Peyer's patch (tissue), 4 donors: ENCODE measurements at regions not wholly inside any gene's neighbourhood (a gene's known extent, or its start where the extent isn't known, plus 50 kb on each side); places are given as distances from the start of the nearest gene placed in this dataset.

Source experiments
- CTCF ChIP-seq, 6 experiments: fragments of 450-650 bp in 4 of 6; fragments of 200-600 bp in 2 of 6; sonication (generic) in 1 of 6; IDR thresholded peaks; one replicate each; pipeline ENCODE4 v1.5.1; 2017 to 2019; ENCODE audit warnings: antibody characterized with exemption in 6 of 6, mild to moderate bottlenecking in 3 of 6, moderate library complexity in 1 of 6
- POLR2A ChIP-seq, 2 donors: fragments of 450-650 bp; IDR thresholded peaks; one replicate each; pipeline ENCODE4 v1.5.1; 2017; ENCODE audit warnings: antibody characterized with exemption in 2 of 2, mild to moderate bottlenecking in 2 of 2, moderate library complexity in 2 of 2

DNA sequence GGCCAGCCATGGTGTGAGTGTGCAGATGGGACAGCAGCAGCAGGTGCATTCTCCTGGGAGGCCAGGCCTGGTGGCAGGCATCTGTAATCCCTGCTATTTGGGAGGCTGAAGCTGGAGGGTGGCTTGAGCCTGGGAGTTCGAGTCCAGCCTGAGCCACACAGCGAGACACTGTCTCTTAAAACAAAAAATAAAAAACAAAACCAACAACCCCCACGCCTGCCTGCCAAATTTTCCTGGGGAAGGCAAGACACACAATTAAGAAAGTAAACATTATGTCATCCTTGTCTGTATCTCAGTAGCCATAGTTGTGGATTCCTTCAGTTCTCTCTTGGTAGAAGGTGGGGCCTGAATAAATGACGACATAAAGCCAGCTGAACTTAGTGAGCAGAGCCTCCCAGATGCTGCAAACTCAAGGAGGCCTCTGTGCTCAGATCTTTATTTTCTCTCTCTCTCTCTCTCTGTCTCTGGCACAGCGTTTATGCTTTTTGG is 57.6 kb upstream of the CD34 start:
- TF ChIP-seq CTCF (IDR thresholded peaks at IDR 0.05) (no peak), POLR2A (IDR thresholded peaks at IDR 0.05) (no peak)
